SIG-M5 treated with dmso at 0.1 percent for 504 hours (cell line): ENCODE measurements at regions not wholly inside any gene's neighbourhood (a gene's known extent, or its start where the extent isn't known, plus 50 kb on each side); places are given as distances from the start of the nearest gene placed in this dataset.
A peak's percentile ranks its signal among the peaks of the same experiment; 100 is the strongest.

Experiments used
- DNase-seq: peaks from one replicate; lab custom pipeline; 2025; ENCODE audit not compliant: unreplicated experiment; lab: John Stamatoyannopoulos, UW

DNA sequence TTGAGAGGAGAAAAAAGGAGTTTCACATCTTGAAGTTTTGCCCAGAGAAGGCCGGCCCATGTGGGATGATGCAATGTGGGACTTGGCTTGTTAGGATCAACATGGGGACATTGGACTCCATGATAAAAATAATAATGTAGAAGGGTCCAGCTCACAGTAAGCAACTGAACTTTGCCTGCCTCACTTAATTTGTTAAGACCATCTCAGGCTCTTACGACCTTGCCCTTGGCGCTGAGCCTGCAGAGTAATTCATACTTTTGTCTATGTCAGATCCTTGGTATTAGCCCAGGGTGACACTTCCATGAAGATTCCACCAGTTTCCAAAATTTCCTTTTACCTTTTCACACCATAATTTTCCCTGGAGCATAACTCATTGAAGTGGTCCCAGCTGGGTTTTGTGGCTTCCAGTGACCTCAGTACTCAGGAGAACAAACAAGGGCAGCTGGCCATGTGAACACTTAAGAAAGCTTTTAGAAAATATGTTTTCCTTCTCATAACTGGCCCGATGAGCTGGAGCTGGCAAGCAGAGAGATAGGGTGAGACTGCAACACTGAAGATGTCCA lies 315.4 kb upstream of the RASGRP1 start:
- no peak for DNase-seq

DNA sequence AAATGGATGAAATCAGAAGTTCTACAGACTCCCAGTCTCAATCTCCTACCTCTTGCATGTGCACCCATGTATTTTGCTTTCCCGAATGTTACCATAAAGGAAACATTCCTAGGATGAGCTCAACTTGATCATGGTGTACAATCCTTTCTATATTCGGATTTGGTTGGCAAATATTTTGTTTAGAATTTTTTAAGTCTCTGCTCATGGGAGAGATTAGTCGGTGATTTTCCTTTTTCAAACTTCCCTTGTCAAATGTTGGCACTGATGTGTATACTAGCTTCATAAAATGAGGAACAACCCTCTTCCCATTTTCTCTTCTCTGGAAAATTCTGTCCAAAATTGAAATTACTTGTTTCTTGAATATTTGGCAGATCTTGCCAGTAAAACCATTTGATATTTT lies 317.6 kb upstream of the RASGRP1 start:
- DNase-seq: no peak

DNA sequence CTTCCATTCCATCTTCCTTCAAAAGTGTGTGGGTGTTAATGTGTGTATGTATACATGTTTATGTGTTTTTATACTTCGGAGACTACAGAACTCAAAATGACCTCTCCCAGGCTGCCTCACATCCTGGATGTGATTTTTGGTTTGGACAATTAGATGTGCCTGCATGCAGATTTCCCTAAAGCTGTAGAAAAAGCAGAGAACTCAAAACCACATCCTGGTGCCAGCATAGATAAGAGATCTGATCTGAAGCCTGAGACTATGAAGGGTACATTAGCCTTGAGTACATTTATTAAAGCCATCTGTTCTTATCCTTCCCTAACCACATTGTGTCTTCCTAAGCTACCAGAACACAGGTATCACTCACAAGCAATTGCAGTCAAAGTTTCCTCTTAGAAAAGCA lies 319.4 kb upstream of the RASGRP1 start:
- no peak for DNase-seq

DNA sequence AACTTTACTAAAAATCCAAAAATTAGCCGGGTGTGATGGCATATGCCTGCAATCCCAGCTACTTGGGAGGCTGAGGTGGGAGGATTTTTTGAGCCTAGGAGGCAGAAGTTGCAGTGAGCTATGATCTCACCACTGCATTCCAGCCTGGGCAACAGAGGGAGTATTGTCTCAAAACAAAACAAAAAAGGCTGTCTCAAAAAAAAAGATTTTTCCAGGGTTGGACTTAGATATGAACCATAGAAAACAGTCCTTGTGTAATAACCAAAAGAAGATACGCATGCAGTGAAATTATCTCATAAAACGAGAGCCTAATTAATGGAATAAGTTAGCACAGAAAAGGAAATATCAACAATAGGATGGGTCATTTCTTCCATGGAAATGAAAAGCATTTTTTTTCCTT lies 320.4 kb upstream of the RASGRP1 start:
- no peak for DNase-seq

DNA sequence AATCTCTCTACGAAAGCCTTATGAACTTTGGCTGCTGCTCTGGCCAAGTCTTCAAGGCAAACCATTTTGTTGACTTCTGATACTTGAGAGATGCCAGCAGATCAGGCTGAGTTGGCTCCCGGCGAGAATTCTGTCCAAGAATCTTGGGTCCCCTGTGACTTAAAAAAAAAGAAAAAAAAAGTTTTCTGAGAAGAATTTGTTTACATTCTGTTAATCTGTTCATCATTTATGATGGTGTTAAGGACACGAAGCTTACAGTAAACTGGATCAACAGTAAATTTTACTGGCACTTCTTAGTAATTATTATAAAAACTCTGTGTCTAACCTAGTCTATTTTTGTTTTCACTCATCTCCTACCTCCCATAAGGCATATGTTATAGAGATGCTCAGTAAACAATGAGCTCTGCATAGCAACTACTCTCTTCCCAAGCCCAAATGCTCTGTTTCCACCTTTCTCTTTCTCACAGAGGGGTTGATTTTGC lies 320.9 kb upstream of the RASGRP1 start:
- DNase-seq: no peak

DNA sequence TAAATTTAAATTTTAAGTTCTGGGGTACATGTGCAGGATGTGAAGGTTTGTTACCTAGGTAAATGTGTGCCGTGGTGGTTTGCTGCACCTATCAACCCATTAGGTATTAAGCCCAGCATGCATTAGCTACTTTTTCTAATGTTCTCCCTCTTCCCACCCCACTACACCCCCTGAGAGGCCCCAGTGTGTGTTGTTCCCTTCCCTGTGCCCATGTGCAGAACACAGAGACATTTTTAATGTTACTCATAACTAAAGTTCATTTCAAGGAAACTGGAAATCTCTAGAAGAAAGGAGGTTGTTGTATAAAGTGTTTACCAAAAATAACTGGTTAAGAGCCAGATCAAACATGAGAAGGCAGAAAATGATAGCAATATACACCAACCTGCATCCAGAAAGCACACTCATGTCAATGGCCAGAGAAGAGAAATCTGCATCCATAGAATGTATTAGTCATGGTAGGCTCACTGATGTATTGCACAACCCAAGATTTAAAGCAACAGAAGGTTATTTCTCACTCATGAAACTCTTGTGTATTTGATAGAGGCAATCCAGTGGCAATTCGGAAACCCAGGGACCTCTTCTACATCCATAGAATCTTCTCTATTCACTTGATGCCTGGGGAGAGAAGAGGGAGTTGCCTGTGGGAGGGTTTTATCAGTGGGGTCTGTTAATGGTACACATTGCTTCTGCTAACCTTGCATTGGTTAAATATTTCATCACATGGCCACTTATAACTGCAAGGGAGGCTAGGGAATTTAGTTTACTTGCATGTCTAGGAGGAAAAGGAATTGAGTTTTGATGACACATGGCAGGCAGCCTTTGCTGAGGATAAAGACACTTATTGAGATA lies 321.9 kb upstream of the RASGRP1 start:
- peak; percentile 5 for DNase-seq

DNA sequence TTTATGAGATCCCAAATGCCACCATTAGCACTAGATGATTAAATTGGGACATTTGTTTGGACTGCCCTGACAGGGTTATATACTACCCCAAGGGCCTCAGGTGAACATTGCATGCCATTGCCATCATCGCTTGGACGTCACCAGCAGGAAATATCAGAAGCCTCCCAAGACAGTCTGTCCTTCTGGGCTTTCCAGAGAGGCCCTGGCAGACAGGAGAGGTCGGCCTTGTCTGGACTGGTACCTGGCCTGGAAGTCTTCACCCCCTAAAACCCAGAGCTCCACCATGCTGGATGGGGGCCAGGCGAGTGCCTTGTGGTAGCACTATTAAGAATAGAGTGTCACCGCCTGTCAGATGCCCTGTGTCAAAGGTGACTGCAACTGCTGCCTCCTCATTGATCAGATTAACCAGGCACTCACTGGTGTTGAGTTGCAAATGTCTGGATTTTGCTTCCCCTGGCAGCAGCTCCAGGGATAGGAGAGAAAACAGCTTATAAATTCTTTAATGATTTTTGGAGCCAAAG lies 324.1 kb upstream of the RASGRP1 start:
- DNase-seq: no peak

DNA sequence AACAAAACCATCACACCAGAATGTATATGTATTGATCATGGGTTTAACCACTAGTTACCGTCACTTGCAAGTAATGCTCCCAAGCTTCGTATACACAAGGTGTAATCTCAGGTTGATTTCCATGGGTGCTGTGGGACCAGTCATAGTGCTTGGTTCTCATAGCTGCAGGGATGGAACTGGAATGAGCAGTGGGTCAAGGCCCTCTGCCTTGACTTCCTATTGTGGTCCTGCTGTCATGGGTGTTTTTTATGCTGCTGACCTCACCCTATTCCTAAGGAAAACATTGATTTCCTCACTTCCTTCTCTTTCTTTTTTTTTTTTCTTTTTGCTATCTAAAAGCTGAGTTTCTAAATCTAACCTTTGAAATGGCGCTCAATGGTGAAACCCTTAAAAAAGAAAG lies 325.6 kb upstream of the RASGRP1 start:
- no peak for DNase-seq

DNA sequence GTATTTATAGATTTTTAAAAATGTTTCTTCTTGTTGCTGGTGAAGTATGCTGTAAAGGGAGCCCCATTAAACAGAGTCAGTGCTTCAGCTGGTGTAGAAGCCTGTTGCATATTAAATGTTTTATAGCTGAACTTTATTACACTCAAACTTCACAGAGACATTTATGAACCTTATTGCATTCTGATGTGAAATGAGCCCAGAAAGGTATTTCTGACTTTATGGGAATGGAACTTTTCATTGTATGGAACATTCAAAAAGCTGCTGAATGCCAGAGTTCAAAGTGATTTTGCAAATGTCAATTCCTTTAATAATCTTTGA lies 329.3 kb upstream of the RASGRP1 start:
- no peak for DNase-seq

DNA sequence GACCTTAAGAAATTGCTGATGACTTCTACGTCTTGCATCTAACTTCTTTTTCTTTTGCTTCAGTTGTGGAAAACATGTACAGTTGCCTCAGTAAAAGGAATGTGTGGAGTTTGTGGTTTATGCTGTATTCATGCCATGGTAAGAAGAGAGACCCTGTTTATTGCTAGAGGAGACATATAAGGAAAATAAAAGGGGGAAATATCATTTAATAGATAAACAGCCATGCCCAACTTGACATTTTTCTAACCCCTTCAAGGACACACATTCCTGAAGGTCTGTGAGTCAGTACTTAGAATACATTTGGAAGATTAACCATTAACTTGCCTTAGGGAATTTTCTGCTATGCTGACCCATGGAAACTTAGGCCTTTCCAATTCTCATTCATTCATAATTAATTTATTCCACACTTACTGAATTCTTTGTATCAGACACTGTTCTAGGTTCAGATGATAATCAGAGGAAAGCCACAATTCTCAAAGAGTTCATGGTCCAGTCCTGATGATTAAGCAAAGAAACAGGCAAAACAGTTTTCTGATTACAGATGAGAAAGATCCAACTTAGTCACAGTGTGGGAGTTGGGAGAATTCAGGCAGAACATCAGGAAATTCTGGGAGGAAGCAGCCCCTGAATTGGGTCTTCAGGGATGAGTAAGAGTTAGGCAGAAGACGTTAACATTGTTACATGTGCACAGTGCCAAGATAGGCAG lies 329.8 kb upstream of the RASGRP1 start:
- DNase-seq: no peak

DNA sequence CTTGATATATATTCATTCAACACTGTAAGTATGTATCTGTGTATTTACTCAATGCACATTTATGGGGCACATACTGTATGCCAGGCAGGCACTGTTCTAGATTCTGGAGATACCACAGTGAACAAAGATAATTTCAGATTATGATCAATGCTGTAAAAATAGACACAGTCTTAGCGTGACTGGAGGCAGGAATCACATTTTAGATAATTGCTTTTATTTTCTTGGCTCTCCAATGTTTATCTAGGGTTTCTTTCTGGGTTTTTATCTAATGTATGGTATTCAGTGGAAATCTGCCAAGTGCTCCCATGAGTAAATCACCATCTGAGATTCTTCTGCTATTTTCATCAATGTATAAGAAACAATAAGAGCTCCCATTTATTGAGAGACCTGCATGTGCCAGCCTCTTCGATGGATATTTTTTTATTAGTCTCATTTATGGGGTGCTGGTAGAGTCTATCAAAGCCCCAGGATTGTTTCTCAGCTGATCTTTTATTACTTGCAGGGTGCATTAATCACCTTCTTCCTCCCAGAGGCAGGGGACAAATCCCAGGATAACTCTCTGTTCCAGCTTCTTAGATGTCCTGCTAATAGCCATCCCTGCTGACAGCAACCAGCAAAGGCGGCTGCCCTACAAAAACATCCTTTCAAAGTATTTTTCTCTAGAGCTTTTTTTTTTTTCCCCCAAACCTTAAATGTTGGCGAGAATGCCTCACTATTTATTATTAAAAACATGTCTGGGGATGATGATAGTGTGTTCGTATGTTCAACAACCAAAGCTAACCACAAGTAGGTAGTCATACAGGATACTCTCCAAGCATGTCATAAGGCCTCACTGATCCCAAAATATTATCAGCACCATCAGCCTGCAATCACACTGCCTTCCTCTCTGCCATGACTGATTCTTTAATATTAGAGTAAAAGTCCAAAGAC lies 331.0 kb upstream of the RASGRP1 start:
- DNase-seq: no peak

DNA sequence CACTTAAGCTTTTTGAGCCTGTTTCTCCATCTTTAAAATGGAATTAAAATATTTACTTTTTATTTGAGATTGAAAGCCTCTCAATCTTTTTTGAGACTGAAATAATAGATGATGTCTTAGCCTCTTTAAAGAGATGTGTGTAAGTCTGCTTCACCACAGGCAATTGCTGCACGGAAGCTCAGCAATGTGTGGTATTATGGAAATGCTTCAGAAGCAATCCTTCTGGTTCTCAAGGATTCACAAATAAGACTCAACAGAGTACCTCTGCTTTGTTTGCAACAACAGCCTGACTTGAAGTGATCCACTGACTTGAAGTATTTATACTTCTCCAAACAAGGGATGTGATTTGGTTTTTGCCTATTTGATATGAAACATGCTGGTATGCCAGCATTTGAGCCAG lies 332.0 kb upstream of the RASGRP1 start:
- no peak for DNase-seq

DNA sequence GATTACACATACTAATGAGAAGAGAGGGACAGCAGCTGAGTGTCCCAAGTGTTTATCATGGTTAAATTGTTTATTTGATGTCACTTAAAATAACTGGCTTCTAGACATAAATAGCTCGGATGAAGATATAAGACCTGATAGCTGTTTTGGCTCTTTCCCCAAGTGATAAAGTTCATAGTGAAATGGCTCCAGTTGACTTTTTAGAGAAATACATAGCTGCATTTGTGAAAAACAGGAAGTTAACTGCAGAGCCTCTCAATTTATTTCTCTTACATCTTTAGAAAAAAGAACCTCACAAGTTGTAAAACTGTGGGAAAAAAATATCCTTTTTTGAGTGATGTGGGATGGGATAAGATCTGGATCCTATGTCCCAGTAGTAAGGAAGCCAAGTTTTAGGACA lies 332.9 kb upstream of the RASGRP1 start:
- DNase-seq: no peak

DNA sequence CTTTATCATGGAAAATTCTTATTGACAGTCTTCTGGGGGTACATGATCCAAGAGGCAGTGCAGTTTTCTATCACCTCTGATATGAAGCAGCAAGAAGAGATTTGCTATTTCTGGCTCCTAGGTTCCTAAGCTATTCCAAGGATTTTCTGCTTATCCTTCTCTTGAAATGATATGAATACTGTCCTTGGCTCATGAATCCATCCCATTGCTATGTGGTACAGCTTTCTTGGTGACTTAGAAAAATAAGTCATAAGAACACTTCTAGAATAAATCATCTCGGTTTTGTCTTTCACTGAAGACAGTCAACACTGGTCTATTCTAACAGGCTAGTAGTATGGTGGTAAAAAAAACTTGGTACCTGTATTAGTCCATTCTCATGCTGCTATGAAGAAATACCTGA lies 333.6 kb upstream of the RASGRP1 start:
- no peak for DNase-seq

DNA sequence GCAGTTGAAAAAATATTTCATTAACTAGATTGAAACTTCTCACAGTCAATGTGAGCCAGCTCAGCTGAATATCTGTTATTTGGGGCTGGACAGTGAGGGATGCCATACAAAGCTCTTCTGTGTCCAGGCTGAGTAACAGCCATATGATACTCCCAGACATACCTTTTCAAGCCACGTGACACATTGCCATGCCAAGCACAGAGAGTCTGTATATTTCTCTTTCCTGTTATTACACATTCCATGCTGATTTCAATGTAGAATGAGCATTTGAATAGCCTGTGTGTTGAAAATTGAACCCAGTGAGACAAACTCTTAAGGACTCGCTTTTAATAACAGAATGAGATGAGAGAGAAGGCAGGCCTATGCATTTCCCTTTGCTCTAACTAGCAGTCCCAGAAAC lies 334.7 kb upstream of the RASGRP1 start:
- DNase-seq: no peak

DNA sequence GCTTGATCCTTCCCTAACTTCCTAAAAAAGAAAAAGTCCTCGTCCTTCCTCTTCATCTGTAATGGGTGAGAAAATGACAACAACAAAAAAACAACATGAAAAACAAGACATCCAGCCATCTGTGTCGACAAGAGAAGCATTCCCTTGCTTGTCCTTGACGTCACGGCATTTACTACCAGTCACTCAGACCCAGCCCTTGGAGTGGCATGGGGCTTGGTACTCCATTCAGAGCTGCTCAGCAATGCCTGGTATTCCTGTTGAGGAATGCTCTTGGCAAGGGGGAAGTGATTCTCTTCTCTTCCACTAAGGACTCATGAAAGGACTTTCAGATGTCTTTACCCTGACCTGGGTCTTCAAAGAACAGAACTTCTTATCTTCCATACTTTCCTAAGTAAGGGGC lies 339.7 kb upstream of the RASGRP1 start:
- DNase-seq: no peak

DNA sequence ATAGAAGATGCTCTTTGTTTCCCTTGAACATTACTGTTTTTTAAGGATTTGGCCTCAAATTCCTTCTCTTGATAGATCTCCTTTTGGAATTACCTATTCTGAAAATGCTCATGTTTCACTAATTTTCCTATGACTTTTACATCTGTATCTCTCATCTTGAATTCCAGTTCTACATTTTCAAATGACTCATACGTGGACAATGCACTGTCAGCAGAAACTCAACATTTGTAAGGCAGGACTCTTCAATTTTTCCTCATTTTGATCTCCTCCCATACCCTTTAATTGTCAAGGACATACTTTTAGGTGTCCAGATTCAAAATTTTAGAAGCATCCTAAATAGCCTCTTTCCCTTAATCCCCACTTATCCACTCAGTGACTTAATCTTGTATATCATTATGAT lies 341.0 kb upstream of the RASGRP1 start:
- no peak for DNase-seq

DNA sequence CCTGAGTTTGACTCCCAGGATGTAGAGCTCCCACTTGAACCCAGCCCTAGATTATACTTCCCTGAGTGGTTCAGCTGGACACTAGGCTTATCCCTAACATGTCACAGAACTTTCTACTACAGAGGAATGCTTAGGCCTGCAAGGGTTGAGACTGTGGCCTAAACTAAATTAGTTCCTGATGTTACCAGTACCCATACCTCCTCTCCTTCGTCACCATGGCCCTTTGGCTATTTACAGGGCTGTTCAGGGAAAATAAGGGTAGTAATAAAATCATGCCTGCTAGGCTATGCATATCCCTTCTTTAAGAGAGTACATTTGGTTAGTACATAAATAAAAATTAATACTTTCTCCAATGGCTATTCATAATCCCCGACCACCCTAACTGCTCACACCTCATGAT lies 356.4 kb upstream of the RASGRP1 start:
- no peak for DNase-seq

DNA sequence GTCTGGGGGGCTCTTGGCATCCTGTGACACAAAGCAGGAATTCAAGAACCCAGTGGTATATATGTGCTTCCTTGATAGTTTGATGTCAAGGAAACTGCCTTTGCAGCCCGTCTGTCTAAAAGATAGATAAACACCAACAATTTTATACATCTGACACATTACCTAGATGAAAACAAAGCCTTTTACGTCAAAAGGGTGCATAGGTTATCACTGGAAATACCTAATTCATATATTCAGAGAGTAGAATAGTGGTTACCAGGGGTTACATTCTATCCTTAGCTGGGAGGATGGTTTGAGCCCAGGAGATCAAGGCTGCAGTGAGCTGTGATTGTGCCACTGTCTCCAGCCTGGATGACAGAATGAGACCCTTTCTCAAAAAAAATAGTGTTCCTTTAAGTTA lies 356.9 kb upstream of the RASGRP1 start:
- DNase-seq: no peak

DNA sequence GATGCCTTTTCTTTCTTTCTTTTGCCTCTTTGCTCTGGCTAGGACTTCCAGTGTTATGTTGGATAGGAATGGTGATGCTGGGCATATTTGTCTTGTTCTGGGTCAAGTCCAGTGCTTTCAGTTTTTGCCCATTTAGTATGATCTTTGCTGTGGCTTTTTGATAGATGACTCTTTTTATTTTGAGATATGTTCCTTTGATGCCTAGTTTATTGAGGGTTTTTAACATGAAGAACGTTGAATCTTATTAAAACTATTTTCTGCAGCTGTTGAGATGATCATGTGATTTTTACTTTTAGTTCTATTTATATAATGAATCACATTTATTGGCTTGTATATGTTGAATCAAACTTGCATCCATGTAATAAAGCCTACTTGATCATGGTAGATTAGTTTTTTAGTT lies 363.8 kb upstream of the RASGRP1 start:
- DNase-seq: no peak
